Esophagus muscularis mucosa (tissue), 4 donors: ENCODE measurements at regions not wholly inside any gene's neighbourhood (a gene's known extent, or its start where the extent isn't known, plus 50 kb on each side); places are given as distances from the start of the nearest gene placed in this dataset.
"Not testable (repeated sequence)": the region's sequence is repeated elsewhere in the genome, so short reads cannot be mapped to it uniquely, and the experiment has no call there.

ENCODE experiments used
- DNase-seq: peaks from one replicate; pipeline ENCODE4 v3.0.0-alpha.2; 2017; ENCODE audit errors: extremely low spot score
- H3K27ac ChIP-seq, 4 donors: fragments of 200-600 bp; sonication (generic); replicated peaks in 1 of 4; 1 replicate in 3 of 4; 2 replicates in 1 of 4; pipeline ENCODE4 v1.5.1; 2016 to 2019; ENCODE audit warnings: mild to moderate bottlenecking in 1 of 4
- H3K27me3 ChIP-seq, 4 donors: fragments of 200-600 bp; sonication (generic); one replicate each; pipeline versions ENCODE4 v1.5.1 to v1.6.0; 2016 to 2019
- H3K36me3 ChIP-seq, 4 donors: fragments of 200-600 bp; sonication (generic); one replicate each; pipeline ENCODE4 v1.5.1; 2016 to 2019
- H3K4me1 ChIP-seq, 4 donors: fragments of 200-600 bp; sonication (generic); one replicate each; pipeline ENCODE4 v1.5.1; 2016 to 2019
- H3K4me3 ChIP-seq, 4 donors: fragments of 200-600 bp; sonication (generic); 1 replicate in 2 of 4; 2 replicates in 2 of 4; pipeline ENCODE4 v1.5.1; 2016 to 2019; ENCODE audit warnings: mild to moderate bottlenecking in 4 of 4, moderate library complexity in 1 of 4
- H3K9me3 ChIP-seq, 4 donors: fragments of 200-600 bp; sonication (generic); 1 replicate in 3 of 4; 2 replicates in 1 of 4; pipeline ENCODE4 v1.5.1; 2016 to 2019
- EP300 ChIP-seq: sonication (generic); formaldehyde crosslinking; IDR thresholded peaks from one replicate; pipeline ENCODE4 v1.6.1; 2017; ENCODE audit warnings: antibody characterized with exemption
- POLR2A ChIP-seq: fragments of 450-650 bp; IDR thresholded peaks from one replicate; pipeline ENCODE4 v1.6.1; 2017; ENCODE audit warnings: antibody characterized with exemption, moderate library complexity, mild to moderate bottlenecking, low read depth
- POLR2AphosphoS5 ChIP-seq, 2 donors: sonication (generic); formaldehyde crosslinking; IDR thresholded peaks; one replicate each; pipeline ENCODE4 v1.6.1; 2017; ENCODE audit warnings: antibody characterized with exemption in 2 of 2
- WGBS: methylation state at CpG from one replicate; pipeline ENCODE4 v1.1.5; 2018; 5-methylcytosine and 5-hydroxymethylcytosine counted together
- intact Hi-C: fragments of 100-400 bp; cut with DNase I; formaldehyde crosslinking; loops from one replicate; pipeline ENCODE4 v1.15.1; 2023
- TF ChIP-seq, protein P1 (sequence below), 3 experiments: fragments of 200-600 bp in 2 of 3; fragments of 450-650 bp in 1 of 3; sonication (generic) in 2 of 3; IDR thresholded peaks; one replicate each; pipeline ENCODE4 v1.5.1; 2017 to 2019; ENCODE audit warnings: antibody characterized with exemption in 3 of 3, mild to moderate bottlenecking in 2 of 3, moderate library complexity in 1 of 3

DNA sequence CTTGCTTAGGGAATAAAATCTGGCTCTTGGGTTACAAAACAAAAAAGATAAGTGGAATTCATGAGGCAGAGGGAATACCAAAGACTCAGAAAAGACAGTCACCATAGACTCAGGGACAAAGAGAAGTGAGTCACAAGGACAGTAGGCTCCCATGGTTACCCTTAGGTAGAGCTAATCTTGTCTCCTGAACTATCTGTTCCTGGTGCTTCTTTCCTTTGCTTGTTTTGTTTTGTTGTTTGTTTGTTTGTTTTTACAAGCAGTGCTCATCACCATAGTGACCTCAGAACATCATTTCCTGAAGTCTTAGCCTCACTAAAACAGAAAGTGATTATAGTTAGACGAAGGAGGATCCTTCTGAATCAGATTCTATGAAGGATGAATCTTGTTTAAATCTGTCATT is 142.3 kb upstream of the SOX21 start:
- H3K36me3 ChIP-seq = no peaks in the 10 kb centered on the region
- no peak overlapping the region for H3K27ac ChIP-seq
- H3K4me1 ChIP-seq = peaks cover 0 to 4% (median 2%) of the 10 kb centered on the region in 4 donors
- H3K27me3 ChIP-seq = no peaks in the 10 kb centered on the region
- WGBS = 77% methylated on average over 1 of the region's 1 CpG
- DNase-seq = no peak
- no peaks in the 10 kb centered on the region for H3K9me3 ChIP-seq
- no peak for TF ChIP-seq EP300
- no peak for TF ChIP-seq POLR2A
- no peak overlapping the region for H3K4me3 ChIP-seq
- intact Hi-C loops = no loop called here

DNA sequence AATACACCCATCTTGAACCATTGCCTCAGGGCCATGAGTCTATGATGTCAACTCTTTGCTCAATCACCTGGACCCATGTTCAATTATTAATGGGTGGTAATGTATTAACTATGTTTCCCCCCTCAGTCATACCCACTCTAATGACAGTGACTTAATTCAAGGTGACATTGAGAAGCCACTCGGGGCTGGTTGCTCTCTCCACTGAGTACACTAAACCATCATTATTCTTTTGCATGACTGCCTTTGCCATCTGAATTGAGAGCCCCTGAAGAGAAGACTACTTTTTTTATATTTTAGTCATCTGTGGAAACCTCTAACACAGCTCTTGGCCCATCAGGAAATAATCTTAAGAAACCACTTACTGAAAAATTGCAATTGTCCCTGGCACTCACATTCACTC is 139.2 kb upstream of the SOX21 start:
- no peak for TF ChIP-seq EP300
- TF ChIP-seq POLR2A = no peak
- no peak for TF ChIP-seq POLR2AphosphoS5 (IDR thresholded peaks at IDR 0.05)
- TF ChIP-seq, protein P1, sequence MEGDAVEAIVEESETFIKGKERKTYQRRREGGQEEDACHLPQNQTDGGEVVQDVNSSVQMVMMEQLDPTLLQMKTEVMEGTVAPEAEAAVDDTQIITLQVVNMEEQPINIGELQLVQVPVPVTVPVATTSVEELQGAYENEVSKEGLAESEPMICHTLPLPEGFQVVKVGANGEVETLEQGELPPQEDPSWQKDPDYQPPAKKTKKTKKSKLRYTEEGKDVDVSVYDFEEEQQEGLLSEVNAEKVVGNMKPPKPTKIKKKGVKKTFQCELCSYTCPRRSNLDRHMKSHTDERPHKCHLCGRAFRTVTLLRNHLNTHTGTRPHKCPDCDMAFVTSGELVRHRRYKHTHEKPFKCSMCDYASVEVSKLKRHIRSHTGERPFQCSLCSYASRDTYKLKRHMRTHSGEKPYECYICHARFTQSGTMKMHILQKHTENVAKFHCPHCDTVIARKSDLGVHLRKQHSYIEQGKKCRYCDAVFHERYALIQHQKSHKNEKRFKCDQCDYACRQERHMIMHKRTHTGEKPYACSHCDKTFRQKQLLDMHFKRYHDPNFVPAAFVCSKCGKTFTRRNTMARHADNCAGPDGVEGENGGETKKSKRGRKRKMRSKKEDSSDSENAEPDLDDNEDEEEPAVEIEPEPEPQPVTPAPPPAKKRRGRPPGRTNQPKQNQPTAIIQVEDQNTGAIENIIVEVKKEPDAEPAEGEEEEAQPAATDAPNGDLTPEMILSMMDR (IDR thresholded peaks at IDR 0.05) = no peak
- no peak overlapping the region for H3K4me3 ChIP-seq
- 78% methylated on average over 1 of the region's 1 CpG for WGBS
- peaks cover 0 to 3% (median 0%) of the 10 kb centered on the region in 4 donors for H3K9me3 ChIP-seq
- no peaks in the 10 kb centered on the region for H3K36me3 ChIP-seq
- intact Hi-C loops = no loop called here
- H3K27me3 ChIP-seq = no peaks in the 10 kb centered on the region
- no peaks in the 10 kb centered on the region for H3K4me1 ChIP-seq
- no peak for DNase-seq
- H3K27ac ChIP-seq = no peak overlapping the region

DNA sequence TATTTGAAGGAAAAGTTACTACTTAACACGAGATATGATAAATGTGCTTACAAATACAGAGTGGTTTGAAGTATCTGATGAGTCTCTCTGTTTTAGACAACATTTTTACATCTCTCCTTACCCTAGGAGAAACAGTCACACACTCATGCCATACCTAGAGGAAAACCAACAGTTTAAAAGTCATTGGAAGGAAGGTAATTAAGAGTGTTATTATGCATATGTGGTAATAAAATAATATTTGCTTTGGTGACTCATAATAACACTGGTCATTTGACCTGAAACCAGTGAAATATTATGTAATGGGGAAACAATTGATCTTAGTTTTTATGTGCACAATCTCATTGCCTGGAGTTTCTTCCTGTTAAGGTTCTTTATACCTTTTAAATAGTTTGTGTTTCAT is 136.9 kb upstream of the SOX21 start:
- intact Hi-C loops = no loop called here
- no peak for TF ChIP-seq POLR2AphosphoS5 (IDR thresholded peaks at IDR 0.05)
- no peak for TF ChIP-seq EP300
- no peak for TF ChIP-seq POLR2A
- TF ChIP-seq, protein P1 (IDR thresholded peaks at IDR 0.05) = no peak
- Histone ChIP-seq H3K4me3 (no peak overlapping the region), H3K27ac (no peak overlapping the region), H3K36me3 (no peaks in the 10 kb centered on the region), H3K9me3 (peaks cover 0 to 3% (median 0%) of the 10 kb centered on the region in 4 donors), H3K4me1 (no peaks in the 10 kb centered on the region), H3K27me3 (no peaks in the 10 kb centered on the region)
- 43% methylated on average over 1 of the region's 1 CpG for WGBS
- no peak for DNase-seq

DNA sequence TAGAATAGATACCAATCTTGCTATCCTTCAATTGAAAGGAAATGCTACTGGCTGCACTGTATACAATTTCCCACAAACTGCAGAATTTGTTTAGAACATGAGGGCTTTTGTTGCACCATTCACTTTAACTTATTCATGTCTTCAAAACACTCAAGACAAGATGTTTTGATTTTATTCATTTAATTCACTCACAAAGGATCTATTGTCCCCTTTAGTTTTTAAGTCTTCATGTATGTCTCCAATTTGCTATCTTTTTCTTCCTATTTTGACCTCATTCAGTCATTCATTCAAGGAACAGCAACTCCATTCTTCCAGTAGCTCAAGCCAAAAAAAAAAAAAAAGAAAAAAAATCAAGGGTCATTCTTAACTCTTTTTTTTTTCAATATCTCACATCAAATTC is 130.6 kb upstream of the SOX21 start:
- Histone ChIP-seq H3K4me1 (no peaks in the 10 kb centered on the region), H3K4me3 (no peak overlapping the region), H3K27me3 (no peaks in the 10 kb centered on the region), H3K36me3 (no peaks in the 10 kb centered on the region), H3K27ac (no peak overlapping the region), H3K9me3 (peaks cover 0 to 3% (median 0%) of the 10 kb centered on the region in 4 donors)
- DNase-seq = no peak
- TF ChIP-seq POLR2AphosphoS5 (IDR thresholded peaks at IDR 0.05) (no peak), POLR2A (no peak), EP300 (no peak)
- TF ChIP-seq, protein P1 (IDR thresholded peaks at IDR 0.05) = no peak
- intact Hi-C loops = no loop called here

DNA sequence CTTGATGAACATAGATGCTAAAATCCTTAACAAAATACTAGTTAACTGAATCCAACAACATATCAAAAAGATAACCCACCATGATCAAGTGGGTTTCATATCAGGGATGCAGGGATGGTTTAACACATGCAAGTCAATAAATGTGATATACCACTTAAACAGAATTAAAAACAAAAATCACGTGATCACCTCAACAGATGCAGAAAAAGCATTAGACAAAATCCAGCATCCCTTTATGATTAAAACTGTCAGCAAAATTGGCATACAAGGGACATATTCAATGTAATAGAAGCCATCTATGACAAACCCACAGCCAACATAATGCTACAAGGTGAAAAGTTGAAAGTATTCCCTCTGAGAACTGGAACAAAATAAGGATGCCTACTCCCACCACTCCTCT is 124.7 kb upstream of the SOX21 start:
- H3K4me3 ChIP-seq, DNase-seq, intact Hi-C loops, H3K36me3 ChIP-seq, H3K27me3 ChIP-seq, H3K4me1 ChIP-seq, H3K27ac ChIP-seq, H3K9me3 ChIP-seq: not testable (repeated sequence)
- WGBS = 87% methylated on average over 1 of the region's 1 CpG

DNA sequence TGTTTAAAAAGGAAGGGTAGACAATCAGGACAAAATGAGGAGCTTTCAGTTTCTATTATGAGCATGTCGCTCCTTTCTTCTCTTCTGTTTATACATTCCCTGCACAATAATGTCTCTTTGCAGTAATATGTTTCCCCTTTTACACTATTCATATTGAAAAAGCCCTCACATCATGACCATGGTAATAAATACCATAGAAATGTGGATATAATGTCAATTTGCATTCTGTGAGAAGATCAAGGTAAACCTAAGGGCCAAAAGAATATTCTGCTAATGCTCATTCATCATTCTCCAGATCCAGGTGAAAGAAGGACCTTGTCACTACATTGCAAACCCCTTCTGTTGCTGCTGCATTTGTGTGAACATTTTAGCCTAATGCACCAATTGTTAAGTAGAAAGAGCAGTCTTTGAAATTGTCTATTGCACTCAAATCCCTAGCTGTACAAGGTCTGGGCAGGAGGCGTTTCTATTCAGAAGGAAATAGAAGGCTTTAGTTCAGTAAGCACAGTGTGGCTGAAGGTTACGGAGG is 117.6 kb upstream of the SOX21 start:
- intact Hi-C loops = no loop called here
- H3K4me1 ChIP-seq = peaks cover 0 to 5% (median 2%) of the 10 kb centered on the region in 4 donors
- H3K4me3 ChIP-seq = no peak overlapping the region
- H3K9me3 ChIP-seq = no peaks in the 10 kb centered on the region
- 70% methylated on average over 3 of the region's 3 CpGs for WGBS
- no peak overlapping the region for H3K27ac ChIP-seq
- no peak for TF ChIP-seq POLR2AphosphoS5 (IDR thresholded peaks at IDR 0.05)
- TF ChIP-seq EP300 = no peak
- no peak for TF ChIP-seq POLR2A
- TF ChIP-seq, protein P1 (IDR thresholded peaks at IDR 0.05) = no peak
- DNase-seq = no peak
- H3K27me3 ChIP-seq = no peaks in the 10 kb centered on the region
- H3K36me3 ChIP-seq = no peaks in the 10 kb centered on the region
